ACC112 (cell line): ENCODE measurements at regions not wholly inside any gene's neighbourhood (a gene's known extent, or its start where the extent isn't known, plus 50 kb on each side); places are given as distances from the start of the nearest gene placed in this dataset.

Experiments
- H2AFZ ChIP-seq: fragments of 200-600 bp; sonication (generic); one replicate; pipeline ENCODE4 v1.6.0; 2017; ENCODE audit warnings: antibody characterized with exemption, low read length; ENCODE audit not compliant: unreplicated experiment
- H3K27ac ChIP-seq: fragments of 200-600 bp; sonication (generic); 2 replicates; pipeline ENCODE4 v1.5.1; 2014; ENCODE audit warnings: low read depth, mild to moderate bottlenecking, antibody characterized with exemption, low read length, moderate library complexity
- H3K27me3 ChIP-seq: fragments of 200-600 bp; sonication (generic); 2 replicates; pipeline ENCODE4 v1.6.1; 2014; ENCODE audit warnings: mild to moderate bottlenecking, antibody characterized with exemption, low read length, moderate library complexity, mixed read lengths; ENCODE audit not compliant: insufficient read depth
- H3K36me3 ChIP-seq: fragments of 200-600 bp; sonication (generic); 2 replicates; pipeline ENCODE4 v1.6.1; 2016; ENCODE audit warnings: mild to moderate bottlenecking, antibody characterized with exemption, low read length, moderate library complexity, mixed read lengths; ENCODE audit not compliant: insufficient read depth
- H3K4me1 ChIP-seq: fragments of 200-600 bp; sonication (generic); one replicate; pipeline ENCODE4 v1.6.1; 2016; ENCODE audit warnings: low read length, mixed read lengths; ENCODE audit not compliant: insufficient read depth, unreplicated experiment, control insufficient read depth
- H3K4me3 ChIP-seq: fragments of 200-600 bp; sonication (generic); 2 replicates; pipeline ENCODE4 v1.5.1; 2014; ENCODE audit warnings: mild to moderate bottlenecking, low read depth, low read length
- H3K79me2 ChIP-seq: fragments of 200-600 bp; sonication (generic); one replicate; pipeline ENCODE4 v1.6.0; 2016; ENCODE audit warnings: low read length; ENCODE audit not compliant: control insufficient read depth, unreplicated experiment, insufficient read depth

DNA sequence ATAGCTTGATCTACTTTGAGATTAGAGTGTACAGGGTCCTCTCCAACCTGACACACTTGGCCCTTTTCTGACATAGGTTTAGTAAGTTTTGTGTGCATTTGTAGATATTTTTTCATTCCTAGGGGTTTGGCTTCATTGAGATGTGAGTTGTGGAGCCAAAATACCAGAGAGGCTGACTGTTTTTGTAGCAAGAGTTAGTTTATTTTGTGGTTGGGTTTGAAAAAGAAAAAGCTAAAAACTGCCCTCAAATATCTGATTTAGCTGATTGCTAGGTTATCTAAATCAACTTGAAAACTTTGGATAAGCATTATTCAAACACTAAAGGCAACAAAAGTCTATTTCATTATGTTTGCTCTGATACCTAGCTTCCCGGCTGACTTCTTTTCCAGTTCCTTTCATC, 164.7 kb upstream of the CENPW start:
- no peaks in the 10 kb centered on the region for H3K79me2 ChIP-seq
- H2AFZ ChIP-seq: no peak overlapping the region
- no peak overlapping the region for H3K27ac ChIP-seq
- H3K36me3 ChIP-seq: no peaks in the 10 kb centered on the region
- no peaks in the 10 kb centered on the region for H3K27me3 ChIP-seq
- peaks cover 2% of the 10 kb centered on the region for H3K4me1 ChIP-seq
- no peak overlapping the region for H3K4me3 ChIP-seq

DNA sequence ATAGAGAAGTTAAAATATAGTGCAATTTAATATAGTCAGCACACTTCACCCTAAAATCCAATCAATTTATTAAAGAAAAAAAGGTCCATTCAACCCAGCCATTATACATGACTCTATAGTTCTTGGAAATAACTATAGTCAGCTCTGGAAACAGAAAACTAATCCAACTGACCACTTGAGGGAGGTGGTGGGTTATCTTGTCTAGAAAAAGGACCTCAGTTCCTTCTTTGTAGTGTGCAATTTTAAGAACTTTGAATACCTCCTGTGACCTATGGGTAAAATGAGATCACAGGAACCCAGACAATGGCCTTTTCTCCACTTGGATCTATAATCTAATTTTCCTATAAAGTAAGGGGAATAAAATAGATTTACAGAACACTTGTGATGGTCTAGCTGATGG, 163.6 kb upstream of the CENPW start:
- Histone ChIP-seq H3K36me3 (no peaks in the 10 kb centered on the region), H2AFZ (no peak overlapping the region), H3K27ac (no peak overlapping the region), H3K79me2 (no peaks in the 10 kb centered on the region), H3K4me3 (no peak overlapping the region), H3K4me1 (peaks cover 10% of the 10 kb centered on the region), H3K27me3 (no peaks in the 10 kb centered on the region)

DNA sequence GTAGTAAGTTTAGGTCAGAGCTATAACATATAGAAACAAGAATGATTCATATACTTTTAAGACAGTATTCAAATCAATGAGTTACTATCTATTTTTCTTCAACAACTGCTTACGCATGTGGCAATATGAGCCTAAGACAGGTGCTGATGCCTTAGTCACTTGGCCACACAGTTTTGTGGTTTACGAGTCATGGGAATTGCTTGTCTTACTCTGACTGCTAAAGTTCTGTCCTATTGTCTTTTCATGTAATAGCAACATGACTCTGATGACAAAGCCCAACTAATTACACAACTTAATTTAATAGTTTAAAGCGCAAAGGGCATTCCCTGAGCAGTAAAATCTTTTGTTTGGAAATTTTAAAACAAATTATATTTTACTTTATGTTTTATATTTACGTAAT, 159.3 kb upstream of the CENPW start:
- no peak overlapping the region for H3K4me3 ChIP-seq
- H3K36me3 ChIP-seq: no peaks in the 10 kb centered on the region
- no peaks in the 10 kb centered on the region for H3K27me3 ChIP-seq
- H3K79me2 ChIP-seq: no peaks in the 10 kb centered on the region
- peaks cover 20% of the 10 kb centered on the region for H3K4me1 ChIP-seq
- H3K27ac ChIP-seq: no peak overlapping the region
- H2AFZ ChIP-seq: no peak overlapping the region

DNA sequence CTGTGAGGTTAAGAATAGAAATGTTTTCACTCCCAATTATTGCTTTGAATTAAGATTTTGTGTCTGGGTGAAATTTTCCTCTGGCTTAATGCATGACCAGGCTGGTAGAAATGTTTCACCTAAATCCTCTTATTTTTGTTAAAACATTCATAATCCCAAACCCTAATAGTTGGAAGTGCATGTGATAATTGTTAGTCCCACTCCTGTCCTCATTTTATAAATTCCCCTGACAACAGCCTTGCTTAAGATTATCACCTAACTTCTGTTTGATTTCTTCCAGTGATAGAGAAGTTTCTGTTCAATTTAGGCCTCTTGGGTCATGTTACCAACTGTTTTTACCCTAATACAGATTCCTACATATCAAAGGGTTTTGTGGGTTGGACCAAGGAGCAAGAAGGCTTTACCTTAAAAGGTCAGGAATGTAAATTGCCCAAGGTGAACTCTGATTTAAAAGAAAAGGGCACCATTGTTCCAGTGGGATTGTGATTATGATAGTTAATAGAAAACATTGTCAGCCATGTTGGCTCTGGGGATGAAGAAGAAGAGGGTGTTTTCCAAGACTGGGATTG, 158.7 kb upstream of the CENPW start:
- Histone ChIP-seq H3K4me3 (no peak overlapping the region), H3K27me3 (no peaks in the 10 kb centered on the region)

DNA sequence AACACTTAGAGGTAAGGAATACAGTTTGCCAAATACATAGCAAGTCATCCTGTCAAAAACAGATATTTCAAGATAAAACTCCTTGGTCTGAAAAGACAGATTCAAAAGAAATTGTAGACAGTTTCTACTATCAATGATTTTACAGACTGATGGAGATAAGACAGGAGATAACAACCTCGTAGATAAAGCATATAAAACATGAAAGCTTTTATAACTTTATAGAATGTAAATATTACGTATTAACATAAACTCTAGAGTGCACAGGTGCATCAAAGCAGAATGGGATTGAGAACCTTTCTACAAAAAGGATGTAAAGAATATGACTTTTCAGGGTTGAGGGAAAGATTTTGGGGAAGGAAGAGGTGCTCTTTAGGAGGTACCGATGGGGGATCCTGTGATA, 158.0 kb upstream of the CENPW start:
- Histone ChIP-seq H2AFZ (no peak overlapping the region), H3K27me3 (no peaks in the 10 kb centered on the region), H3K4me1 (peaks cover 20% of the 10 kb centered on the region), H3K36me3 (no peaks in the 10 kb centered on the region), H3K79me2 (no peaks in the 10 kb centered on the region), H3K27ac (no peak overlapping the region), H3K4me3 (no peak overlapping the region)

More for the DNA sequence above, 158.7 kb upstream of the CENPW start:
- H3K36me3 ChIP-seq: no peaks in the 10 kb centered on the region
- no peak overlapping the region for H2AFZ ChIP-seq
- no peaks in the 10 kb centered on the region for H3K79me2 ChIP-seq
- peak overlapping the region; percentile 32 for H3K27ac ChIP-seq
- peaks cover 20% of the 10 kb centered on the region for H3K4me1 ChIP-seq

DNA sequence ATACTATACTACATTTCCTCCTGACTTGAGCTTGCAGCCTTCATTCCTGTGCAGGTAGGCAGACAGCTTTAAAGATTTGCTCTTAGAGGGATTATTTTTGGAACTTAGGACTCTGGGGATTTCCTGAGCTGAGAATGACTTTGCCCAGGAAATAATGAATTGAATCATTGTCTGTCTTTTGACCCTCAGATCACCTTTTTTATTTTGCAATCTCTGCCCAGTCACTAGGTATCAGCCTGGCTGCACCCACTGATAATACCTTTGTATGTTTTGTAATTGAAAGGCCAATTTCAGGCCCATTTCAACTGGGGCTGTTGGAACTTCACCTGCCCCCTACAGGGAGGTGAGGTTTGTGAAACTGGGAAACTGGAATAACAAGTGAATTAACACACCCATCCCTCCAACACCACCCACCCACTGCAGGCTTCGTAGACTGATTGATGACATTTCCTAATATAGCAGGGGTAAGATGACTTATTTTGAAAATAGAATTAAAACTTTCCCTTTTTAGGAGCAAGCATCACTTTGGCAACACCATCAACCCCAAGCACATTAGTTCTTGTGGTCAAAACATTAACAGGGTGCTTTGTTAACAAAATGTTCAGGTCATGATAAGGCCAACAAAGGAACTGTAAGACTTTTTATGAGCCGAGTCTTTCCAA, 157.1 kb upstream of the CENPW start:
- H3K27me3 ChIP-seq: no peaks in the 10 kb centered on the region
- no peaks in the 10 kb centered on the region for H3K79me2 ChIP-seq
- H3K36me3 ChIP-seq: no peaks in the 10 kb centered on the region
- H3K27ac ChIP-seq: no peak overlapping the region
- peaks cover 20% of the 10 kb centered on the region for H3K4me1 ChIP-seq
- no peak overlapping the region for H3K4me3 ChIP-seq
- H2AFZ ChIP-seq: no peak overlapping the region

DNA sequence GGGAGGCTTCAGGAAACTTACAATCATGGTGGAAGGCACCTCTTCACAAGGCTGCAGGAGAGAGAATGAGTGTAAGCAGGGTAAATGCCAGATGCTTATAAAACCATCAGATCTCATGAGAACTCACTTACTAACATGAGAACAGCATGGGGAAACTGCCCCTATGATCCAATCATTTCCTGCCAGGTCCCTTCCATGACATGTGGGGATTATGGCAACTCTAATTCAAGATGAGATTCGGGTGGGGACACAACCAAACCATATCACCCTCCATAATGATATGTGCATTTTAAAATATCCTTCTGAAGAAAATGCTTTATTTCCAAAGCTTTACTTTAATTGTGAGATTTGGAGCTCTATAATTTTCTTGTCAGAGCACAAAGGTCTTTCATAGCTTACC, 154.1 kb upstream of the CENPW start:
- H2AFZ ChIP-seq: no peak overlapping the region

DNA sequence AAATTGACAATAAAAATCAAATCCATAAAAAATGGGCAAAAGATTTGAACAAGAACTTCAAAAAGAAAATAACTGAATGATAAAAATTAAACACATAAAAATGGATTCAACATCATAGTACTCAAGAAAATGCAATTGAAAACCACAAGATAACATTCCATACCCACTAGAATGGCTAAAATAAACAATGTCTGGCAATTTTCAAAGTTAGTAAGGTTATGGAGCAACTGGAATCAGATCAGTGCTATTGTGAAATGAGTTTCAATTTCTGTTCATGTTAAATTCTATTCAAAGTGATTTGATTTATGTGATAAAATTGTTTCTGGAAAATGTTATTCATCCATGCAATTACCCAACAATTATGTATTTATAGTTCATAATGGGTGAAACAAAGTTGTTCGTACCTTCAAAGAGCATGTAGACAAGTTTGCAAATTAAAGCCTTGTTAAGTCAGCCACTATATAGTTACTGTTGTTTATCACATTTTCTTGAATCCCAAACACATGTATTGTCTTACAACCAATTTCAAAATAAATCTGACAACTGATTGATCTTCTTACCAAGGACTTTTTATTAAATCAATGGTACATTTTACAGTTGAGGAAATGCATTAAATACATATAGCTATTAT, 151.5 kb upstream of the CENPW start:
- H3K27me3 ChIP-seq: no peaks in the 10 kb centered on the region
- no peaks in the 10 kb centered on the region for H3K36me3 ChIP-seq
- peak overlapping the region; percentile 42 for H2AFZ ChIP-seq
- H3K4me3 ChIP-seq: peak overlapping the region; percentile 30
- H3K79me2 ChIP-seq: no peaks in the 10 kb centered on the region
- H3K4me1 ChIP-seq: peaks cover 12% of the 10 kb centered on the region
- peak overlapping the region; percentile 38 for H3K27ac ChIP-seq

More for the DNA sequence above, 154.1 kb upstream of the CENPW start:
- Histone ChIP-seq H3K4me1 (peaks cover 28% of the 10 kb centered on the region), H3K4me3 (no peak overlapping the region), H3K36me3 (no peaks in the 10 kb centered on the region), H3K27me3 (no peaks in the 10 kb centered on the region), H3K27ac (no peak overlapping the region), H3K79me2 (no peaks in the 10 kb centered on the region)

DNA sequence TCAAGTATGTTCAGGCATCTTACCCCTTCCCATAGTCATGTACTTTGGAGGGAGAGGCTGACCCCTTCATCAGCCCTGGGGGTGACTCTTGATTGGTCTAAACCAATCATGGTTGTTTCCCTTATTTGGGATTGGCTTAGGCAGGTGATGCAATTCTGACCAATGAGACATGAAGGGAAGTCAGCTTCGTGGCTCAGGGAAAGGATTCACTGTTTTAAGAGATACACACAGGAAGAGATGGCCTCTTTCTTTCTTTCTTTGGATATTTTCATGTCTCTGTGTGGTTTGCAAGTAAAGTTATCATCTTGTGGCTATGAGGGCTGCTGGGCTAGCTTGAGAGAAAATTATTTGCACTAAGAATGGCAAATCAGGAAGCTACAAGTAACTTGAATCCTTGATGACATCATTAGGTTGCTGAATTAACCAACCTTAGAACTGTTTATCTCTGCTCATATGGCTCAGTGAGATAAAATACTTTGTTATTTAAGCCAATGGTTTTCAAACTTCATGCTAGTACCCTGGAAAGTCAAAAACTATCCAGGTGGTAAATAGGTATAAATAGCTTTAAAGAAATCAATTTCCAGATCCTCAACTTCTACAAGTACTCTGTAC, 144.2 kb upstream of the CENPW start:
- Histone ChIP-seq H3K27me3 (no peaks in the 10 kb centered on the region), H3K4me3 (no peak overlapping the region), H2AFZ (no peak overlapping the region), H3K4me1 (no peaks in the 10 kb centered on the region), H3K79me2 (no peaks in the 10 kb centered on the region), H3K27ac (no peak overlapping the region), H3K36me3 (no peaks in the 10 kb centered on the region)

DNA sequence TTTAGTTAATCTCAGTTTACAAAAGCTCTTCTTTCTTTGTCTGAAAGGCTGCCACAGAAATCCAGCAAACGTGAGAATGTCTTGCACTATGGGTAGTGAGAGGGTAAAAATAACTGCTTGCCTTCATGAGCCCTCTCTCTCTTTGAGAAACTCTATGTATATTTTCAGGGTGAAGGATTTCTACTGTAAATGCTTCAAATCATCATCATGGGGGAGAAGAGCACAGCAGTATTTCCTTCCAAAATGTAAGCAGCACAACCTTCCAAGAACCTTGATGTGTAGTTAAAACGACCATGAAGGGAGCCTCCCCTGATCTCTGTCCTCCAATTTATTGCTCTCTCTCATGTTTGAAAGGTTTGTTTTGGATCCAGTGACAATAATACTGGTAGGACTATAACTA, 141.3 kb upstream of the CENPW start:
- H3K79me2 ChIP-seq: no peaks in the 10 kb centered on the region
- H3K27ac ChIP-seq: no peak overlapping the region
- no peaks in the 10 kb centered on the region for H3K27me3 ChIP-seq
- no peak overlapping the region for H2AFZ ChIP-seq
- H3K4me3 ChIP-seq: no peak overlapping the region
- no peaks in the 10 kb centered on the region for H3K4me1 ChIP-seq
- no peaks in the 10 kb centered on the region for H3K36me3 ChIP-seq

DNA sequence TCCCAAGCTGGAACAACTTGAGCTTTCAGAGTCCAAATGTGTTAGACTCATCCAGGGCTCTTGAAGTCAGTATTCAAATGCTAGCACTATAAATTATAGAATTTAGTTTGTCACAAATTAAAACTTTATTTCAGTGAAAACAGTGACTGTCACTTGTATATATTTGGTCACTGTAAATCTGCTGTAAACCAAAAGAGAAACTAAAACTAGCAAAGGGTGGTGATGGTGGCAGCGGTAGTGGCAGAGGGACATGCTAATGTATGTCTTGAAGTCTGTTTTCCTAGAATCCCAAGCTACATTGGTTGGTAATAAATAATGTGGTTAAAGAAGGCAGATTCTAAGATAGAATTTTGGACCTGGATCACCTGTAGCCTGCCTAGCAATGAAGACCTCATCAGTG, 140.4 kb upstream of the CENPW start:
- no peak overlapping the region for H3K27ac ChIP-seq
- no peaks in the 10 kb centered on the region for H3K4me1 ChIP-seq
- H3K36me3 ChIP-seq: no peaks in the 10 kb centered on the region
- H2AFZ ChIP-seq: no peak overlapping the region
- no peak overlapping the region for H3K4me3 ChIP-seq
- H3K27me3 ChIP-seq: no peaks in the 10 kb centered on the region
- H3K79me2 ChIP-seq: no peaks in the 10 kb centered on the region
